ENCODE measurements at regions not wholly inside any gene's neighbourhood (a gene's known extent, or its start where the extent isn't known, plus 50 kb on each side); places are given as distances from the start of the nearest gene placed in this dataset.

DNA sequence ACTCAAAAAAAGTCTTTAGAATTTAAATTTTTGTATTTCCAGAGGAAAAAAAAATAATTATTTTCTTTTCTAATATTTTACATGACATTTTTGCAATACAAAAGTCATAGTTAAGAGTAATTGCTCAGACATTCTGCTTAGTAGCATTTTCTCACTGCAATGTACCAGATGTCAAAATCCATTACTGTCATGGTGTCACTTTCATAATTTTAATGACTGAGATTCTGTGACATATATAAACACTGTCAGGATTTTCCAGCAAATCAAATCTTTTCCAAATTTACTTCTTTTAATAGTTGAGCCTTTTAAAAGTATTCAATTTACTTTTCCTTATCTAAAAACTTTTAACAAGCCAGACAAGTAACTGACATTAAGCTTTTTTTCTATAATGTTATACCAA, 422.7 kb downstream of the GRIA2 start:
- no peak overlapping the region for H3K4me2 ChIP-seq (ENCODE audit: low read length)
- H3K4me1 ChIP-seq (ENCODE audit: control insufficient read depth, low read length), result no peaks in the 10 kb centered on the region

DNA sequence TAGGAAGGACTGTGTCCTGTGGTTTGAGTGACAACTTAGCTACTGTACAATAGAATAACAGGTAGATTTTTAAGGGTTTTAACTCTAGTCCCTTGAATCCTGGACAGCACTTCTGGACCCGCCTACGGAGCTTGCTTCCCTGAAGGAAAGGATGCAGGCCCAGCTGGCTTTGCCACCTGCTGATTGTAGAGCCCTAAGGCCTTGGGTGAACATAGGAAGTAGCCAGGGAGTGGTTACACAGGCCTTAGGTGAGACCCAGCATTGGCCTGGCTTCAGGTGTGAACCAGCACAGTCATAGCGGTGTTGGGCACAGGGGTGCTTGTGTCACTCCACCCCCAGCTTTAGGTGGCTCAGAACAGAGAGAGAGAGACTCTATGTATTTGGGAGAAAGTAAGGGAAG, 413.5 kb downstream of the GRIA2 start:
- no peaks in the 10 kb centered on the region for H4K20me1 ChIP-seq (ENCODE audit: control insufficient read depth, insufficient read depth, low read depth, low read length)
- H3K27me3 ChIP-seq (ENCODE audit: control insufficient read depth, low read length), result no peaks in the 10 kb centered on the region
- no peaks in the 10 kb centered on the region for H3K9me2 ChIP-seq (replicated peaks; ENCODE audit: control insufficient read depth, low read length)
- no peak overlapping the region for H3K4me2 ChIP-seq (ENCODE audit: low read length)
- no peaks in the 10 kb centered on the region for H3F3A ChIP-seq (ENCODE audit: control insufficient read depth, insufficient read depth)
- H3K36me3 ChIP-seq (ENCODE audit: control insufficient read depth, low read length), result no peaks in the 10 kb centered on the region
- H3K4me1 ChIP-seq (ENCODE audit: control insufficient read depth, low read length), result no peaks in the 10 kb centered on the region
- H3K4me3 ChIP-seq (ENCODE audit: low read length), result no peak overlapping the region
- no peak overlapping the region for H3K27ac ChIP-seq (ENCODE audit: low read depth, low read length)
- H3K79me2 ChIP-seq (ENCODE audit: control insufficient read depth, low read length), result no peaks in the 10 kb centered on the region
- TF ChIP-seq, protein P1, sequence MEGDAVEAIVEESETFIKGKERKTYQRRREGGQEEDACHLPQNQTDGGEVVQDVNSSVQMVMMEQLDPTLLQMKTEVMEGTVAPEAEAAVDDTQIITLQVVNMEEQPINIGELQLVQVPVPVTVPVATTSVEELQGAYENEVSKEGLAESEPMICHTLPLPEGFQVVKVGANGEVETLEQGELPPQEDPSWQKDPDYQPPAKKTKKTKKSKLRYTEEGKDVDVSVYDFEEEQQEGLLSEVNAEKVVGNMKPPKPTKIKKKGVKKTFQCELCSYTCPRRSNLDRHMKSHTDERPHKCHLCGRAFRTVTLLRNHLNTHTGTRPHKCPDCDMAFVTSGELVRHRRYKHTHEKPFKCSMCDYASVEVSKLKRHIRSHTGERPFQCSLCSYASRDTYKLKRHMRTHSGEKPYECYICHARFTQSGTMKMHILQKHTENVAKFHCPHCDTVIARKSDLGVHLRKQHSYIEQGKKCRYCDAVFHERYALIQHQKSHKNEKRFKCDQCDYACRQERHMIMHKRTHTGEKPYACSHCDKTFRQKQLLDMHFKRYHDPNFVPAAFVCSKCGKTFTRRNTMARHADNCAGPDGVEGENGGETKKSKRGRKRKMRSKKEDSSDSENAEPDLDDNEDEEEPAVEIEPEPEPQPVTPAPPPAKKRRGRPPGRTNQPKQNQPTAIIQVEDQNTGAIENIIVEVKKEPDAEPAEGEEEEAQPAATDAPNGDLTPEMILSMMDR (IDR thresholded peaks at IDR 0.05; ENCODE audit: low read depth, low read length, poor library complexity, severe bottlenecking), result no peak
- no peak for TF ChIP-seq EZH2phosphoT487 (IDR thresholded peaks at IDR 0.05; ENCODE audit: borderline replicate concordance, low read length)
- H3K9me3 ChIP-seq (ENCODE audit: control insufficient read depth, insufficient read depth, low read length), result no peaks in the 10 kb centered on the region

More for the DNA sequence above, 422.7 kb downstream of the GRIA2 start:
- Histone ChIP-seq H4K20me1 (ENCODE audit: control insufficient read depth, insufficient read depth, low read depth, low read length) (no peaks in the 10 kb centered on the region), H3K27me3 (ENCODE audit: control insufficient read depth, low read length) (no peaks in the 10 kb centered on the region), H3K79me2 (ENCODE audit: control insufficient read depth, low read length) (no peaks in the 10 kb centered on the region), H3K4me3 (ENCODE audit: low read length) (no peak overlapping the region), H3F3A (ENCODE audit: control insufficient read depth, insufficient read depth) (no peaks in the 10 kb centered on the region), H3K27ac (ENCODE audit: low read depth, low read length) (no peak overlapping the region), H3K9me3 (ENCODE audit: control insufficient read depth, insufficient read depth, low read length) (no peaks in the 10 kb centered on the region), H3K36me3 (ENCODE audit: control insufficient read depth, low read length) (no peaks in the 10 kb centered on the region), H3K9me2 (replicated peaks; ENCODE audit: control insufficient read depth, low read length) (no peaks in the 10 kb centered on the region)
- TF ChIP-seq EZH2phosphoT487 (IDR thresholded peaks at IDR 0.05; ENCODE audit: borderline replicate concordance, low read length), result no peak
- TF ChIP-seq, protein P1 (IDR thresholded peaks at IDR 0.05; ENCODE audit: low read depth, low read length, poor library complexity, severe bottlenecking), result no peak

- no peak overlapping the region for H3K4me2 ChIP-seq (ENCODE audit: low read length)
- no peaks in the 10 kb centered on the region for H3K4me1 ChIP-seq (ENCODE audit: control insufficient read depth, low read length)
- no peaks in the 10 kb centered on the region for H3K36me3 ChIP-seq (ENCODE audit: control insufficient read depth, low read length)
- H3K9me2 ChIP-seq (replicated peaks; ENCODE audit: control insufficient read depth, low read length), result no peaks in the 10 kb centered on the region
- TF ChIP-seq, protein P1 (IDR thresholded peaks at IDR 0.05; ENCODE audit: low read depth, low read length, poor library complexity, severe bottlenecking), result no peak
- no peak for TF ChIP-seq EZH2phosphoT487 (IDR thresholded peaks at IDR 0.05; ENCODE audit: borderline replicate concordance, low read length)
- H3K4me3 ChIP-seq (ENCODE audit: low read length), result no peak overlapping the region
- no peaks in the 10 kb centered on the region for H3K9me3 ChIP-seq (ENCODE audit: control insufficient read depth, insufficient read depth, low read length)
- H3K79me2 ChIP-seq (ENCODE audit: control insufficient read depth, low read length), result no peaks in the 10 kb centered on the region
- no peaks in the 10 kb centered on the region for H3F3A ChIP-seq (ENCODE audit: control insufficient read depth, insufficient read depth)
- no peak overlapping the region for H3K27ac ChIP-seq (ENCODE audit: low read depth, low read length)
- no peaks in the 10 kb centered on the region for H4K20me1 ChIP-seq (ENCODE audit: control insufficient read depth, insufficient read depth, low read depth, low read length)
- no peaks in the 10 kb centered on the region for H3K27me3 ChIP-seq (ENCODE audit: control insufficient read depth, low read length)
Observed at GRCh38 chr4:157616741-157617472, 396.4 kb downstream of the GRIA2 start.

Measured in DOHH2 (cell line).